H1 (cell line): ENCODE measurements at regions not wholly inside any gene's neighbourhood (a gene's known extent, or its start where the extent isn't known, plus 50 kb on each side); places are given as distances from the start of the nearest gene placed in this dataset.

Experiments
- CTCF ChIA-PET: fragments of 300-600 bp; sonication (Branson Sonifier 250); formaldehyde crosslinking; loops from one replicate; lab custom pipeline; 2021; ENCODE audit not compliant: partially characterized antibody; lab: Charles Lee
- POLR2A ChIA-PET: fragments of 300-600 bp; sonication (Branson Sonifier 250); formaldehyde crosslinking; loops from one replicate; lab custom pipeline; 2021; ENCODE audit warnings: inconsistent platforms; ENCODE audit not compliant: partially characterized antibody; lab: Charles Lee
- DNase-seq, 2 experiments: peaks; one replicate each; pipeline versions ENCODE4 v3.0.0 to v3.0.0-alpha.2; 2010 to 2022; ENCODE audit warnings: low spot score in 2 of 2, low read depth in 1 of 2, mixed read lengths in 1 of 2
- FAIRE-seq: peaks from 2 replicates; lab custom pipeline; 2011; peaks lifted over from hg19 to GRCh38; lab: Jason Lieb, UNC
- H2AFZ ChIP-seq: 2 replicates; pipeline ENCODE4 v1.8.1; 2012; ENCODE audit warnings: low read length, inconsistent platforms
- H2AK5ac ChIP-seq: 2 replicates; pipeline ENCODE4 v1.6.1; 2013; ENCODE audit warnings: low read depth, low read length
- H2BK120ac ChIP-seq: replicated peaks from 2 replicates; pipeline ENCODE3; 2013; ENCODE audit warnings: low read depth, low read length, inconsistent platforms
- H2BK12ac ChIP-seq: 2 replicates; pipeline ENCODE4 v1.6.1; 2013; ENCODE audit warnings: low read depth, low read length
- H2BK15ac ChIP-seq: 2 replicates; pipeline ENCODE4 v1.6.1; 2013; ENCODE audit warnings: low read length
- H2BK20ac ChIP-seq: 2 replicates; pipeline ENCODE4 v1.6.1; 2013; ENCODE audit warnings: low read length
- H2BK5ac ChIP-seq: 2 replicates; pipeline ENCODE4 v1.6.1; 2013; ENCODE audit warnings: low read depth, low read length
- H3K14ac ChIP-seq: 2 replicates; pipeline ENCODE4 v1.6.1; 2013; ENCODE audit warnings: inconsistent platforms; ENCODE audit not compliant: insufficient read length
- H3K18ac ChIP-seq: 2 replicates; pipeline ENCODE4 v1.6.1; 2013; ENCODE audit warnings: low read length; ENCODE audit errors: extremely low read depth
- H3K23ac ChIP-seq: 2 replicates; pipeline ENCODE4 v1.6.1; 2013; ENCODE audit warnings: inconsistent platforms; ENCODE audit not compliant: insufficient read length
- H3K23me2 ChIP-seq: 2 replicates; pipeline ENCODE4 v1.6.1; 2013; ENCODE audit warnings: low read depth, low read length
- H3K27ac ChIP-seq: 2 replicates; pipeline ENCODE4 v1.6.1; 2011; ENCODE audit warnings: low read depth, low read length, inconsistent platforms
- H3K27me3 ChIP-seq, 4 experiments: replicated peaks in 1 of 4; 1 replicate in 1 of 4; 2 replicates in 3 of 4; pipeline versions ENCODE4 v1.6.1 to v1.8.1; 2011 to 2013; ENCODE audit warnings: low read length in 3 of 4, mild to moderate bottlenecking in 3 of 4, inconsistent platforms in 2 of 4, mixed read lengths in 2 of 4, moderate library complexity in 1 of 4; ENCODE audit not compliant: control insufficient read depth in 3 of 4, insufficient read depth in 3 of 4; ENCODE audit errors: extremely low read depth in 1 of 4
- H3K36me3 ChIP-seq, 4 experiments: 2 replicates each; pipeline versions ENCODE4 v1.6.1 to v1.8.1; 2011 to 2013; ENCODE audit warnings: mild to moderate bottlenecking in 4 of 4, low read length in 3 of 4, moderate library complexity in 2 of 4, control low read depth in 1 of 4, inconsistent platforms in 1 of 4; ENCODE audit not compliant: insufficient read depth in 4 of 4, control insufficient read depth in 2 of 4
- H3K4ac ChIP-seq: replicated peaks from 2 replicates; pipeline ENCODE3; 2013; ENCODE audit warnings: low read length, low read depth, mixed read lengths, inconsistent platforms; ENCODE audit not compliant: insufficient read length
- H3K4me1 ChIP-seq, 4 experiments: replicated peaks in 1 of 4; 1 replicate in 1 of 4; 2 replicates in 3 of 4; pipeline versions ENCODE4 v1.6.1 to v1.8.1; 2011 to 2013; ENCODE audit warnings: low read length in 3 of 4, inconsistent platforms in 2 of 4, mixed read lengths in 1 of 4; ENCODE audit not compliant: insufficient read depth in 4 of 4, control insufficient read depth in 3 of 4
- H3K4me2 ChIP-seq, 2 experiments: 2 replicates each; pipeline versions ENCODE4 v1.6.1 to v1.8.1; 2011 to 2013; ENCODE audit warnings: low read depth in 2 of 2, low read length in 2 of 2, control low read depth in 1 of 2, inconsistent platforms in 1 of 2, mild to moderate bottlenecking in 1 of 2; ENCODE audit not compliant: insufficient read depth in 1 of 2
- H3K4me3 ChIP-seq, 4 experiments: fragments of 200-600, 300-600 bp in 1 of 4; sonication (generic), shearing (Covaris generic), sonication (Bioruptor Twin) in 1 of 4; 2 replicates each; pipeline versions ENCODE4 v1.5.1 to v1.8.1; 2011 to 2016; ENCODE audit warnings: low read length in 4 of 4, low read depth in 3 of 4, control low read depth in 2 of 4, inconsistent platforms in 2 of 4, mild to moderate bottlenecking in 2 of 4, mixed read lengths in 1 of 4, moderate library complexity in 1 of 4; ENCODE audit not compliant: insufficient read depth in 2 of 4; ENCODE audit errors: extremely low read depth in 1 of 4
- H3K56ac ChIP-seq: replicated peaks from 2 replicates; pipeline ENCODE3; 2013; ENCODE audit warnings: low read depth, mild to moderate bottlenecking, mixed read lengths, low read length, inconsistent platforms; ENCODE audit not compliant: insufficient read length
- H3K79me1 ChIP-seq: 2 replicates; pipeline ENCODE4 v1.6.1; 2013; ENCODE audit warnings: low read depth, low read length, control low read depth
- H3K79me2 ChIP-seq, 2 experiments: 2 replicates each; pipeline versions ENCODE4 v1.6.1 to v1.8.1; 2012 to 2013; ENCODE audit warnings: low read length in 2 of 2, mild to moderate bottlenecking in 2 of 2, inconsistent platforms in 1 of 2; ENCODE audit not compliant: insufficient read depth in 2 of 2, control insufficient read depth in 1 of 2
- H3K9ac ChIP-seq, 4 experiments: replicated peaks in 1 of 4; 1 replicate in 1 of 4; 2 replicates in 3 of 4; pipeline versions ENCODE4 v1.6.1 to v1.8.1; 2011 to 2013; ENCODE audit warnings: low read depth in 3 of 4, low read length in 3 of 4, control low read depth in 2 of 4, mild to moderate bottlenecking in 2 of 4, moderate library complexity in 2 of 4, inconsistent platforms in 1 of 4; ENCODE audit errors: extremely low read depth in 1 of 4
- H3K9me3 ChIP-seq, 2 experiments: 2 replicates each; pipeline versions ENCODE4 v1.6.1 to v1.8.1; 2012 to 2013; ENCODE audit warnings: mild to moderate bottlenecking in 2 of 2, moderate library complexity in 2 of 2, control low read depth in 1 of 2, inconsistent platforms in 1 of 2, low read depth in 1 of 2, low read length in 1 of 2, mixed read lengths in 1 of 2; ENCODE audit not compliant: insufficient read depth in 2 of 2
- H4K20me1 ChIP-seq, 2 experiments: replicated peaks in 1 of 2; 2 replicates each; pipeline versions ENCODE3 to v1.8.1; 2011 to 2013; ENCODE audit warnings: inconsistent platforms in 2 of 2, low read length in 2 of 2, mild to moderate bottlenecking in 1 of 2; ENCODE audit not compliant: insufficient read depth in 2 of 2, control insufficient read depth in 1 of 2
- H4K5ac ChIP-seq: 2 replicates; pipeline ENCODE4 v1.6.1; 2013; ENCODE audit warnings: low read length, low read depth, mixed read lengths, inconsistent platforms; ENCODE audit not compliant: insufficient read length
- H4K8ac ChIP-seq: 2 replicates; pipeline ENCODE4 v1.8.0; 2013; ENCODE audit warnings: mild to moderate bottlenecking, moderate library complexity, low read length, inconsistent platforms; ENCODE audit not compliant: insufficient read depth; ENCODE audit errors: extremely low read depth
- H4K91ac ChIP-seq: replicated peaks from 2 replicates; pipeline ENCODE3; 2013; ENCODE audit warnings: low read length, mixed read lengths, inconsistent platforms; ENCODE audit not compliant: insufficient read length
- CHD7 ChIP-seq: fragments of 300-600 bp; sonication (generic); IDR thresholded peaks from 2 replicates; pipeline ENCODE4 v1.7.1; 2012; ENCODE audit warnings: low read length, moderate library complexity, mild to moderate bottlenecking, inconsistent platforms; ENCODE audit not compliant: insufficient replicate concordance
- WGBS, 2 experiments: shearing (Covaris generic) in 1 of 2; methylation state at CpG; one replicate each; pipeline versions ENCODE4 v1.1.6 to v1.1.7; 2013 to 2015; ENCODE audit warnings: low lambda C conversion rate in 2 of 2, mixed read lengths in 2 of 2, inconsistent platforms in 1 of 2, low coverage in 1 of 2, missing lambda C conversion rate in 1 of 2; ENCODE audit not compliant: insufficient replicate concordance in 2 of 2, insufficient coverage in 1 of 2, insufficient read length in 1 of 2; ENCODE audit errors: extremely low coverage in 1 of 2, missing lambda C conversion rate in 1 of 2; 5-methylcytosine and 5-hydroxymethylcytosine counted together

- Histone ChIP-seq H2BK15ac (no peak overlapping the region), H3K23me2 (no peaks in the 10 kb centered on the region), H3K9me3 (no peaks in the 10 kb centered on the region), H3K18ac (no peak overlapping the region), H3K36me3 (no peaks in the 10 kb centered on the region), H2BK5ac (no peak overlapping the region), H4K5ac (no peak overlapping the region), H3K23ac (no peak overlapping the region), H3K4me2 (no peak overlapping the region), H2BK20ac (no peak overlapping the region), H3K4me3 (no peak overlapping the region), H3K56ac (no peak overlapping the region), H3K27ac (no peak overlapping the region), H3K79me2 (no peaks in the 10 kb centered on the region), H3K9ac (no peak overlapping the region), H4K20me1 (no peaks in the 10 kb centered on the region), H2BK120ac (no peak overlapping the region), H3K4me1 (no peaks in the 10 kb centered on the region), H2BK12ac (no peak overlapping the region), H3K27me3 (no peaks in the 10 kb centered on the region), H2AFZ (no peak overlapping the region), H2AK5ac (no peak overlapping the region), H3K4ac (no peak overlapping the region), H3K79me1 (no peaks in the 10 kb centered on the region), H4K8ac (no peak overlapping the region), H4K91ac (no peak overlapping the region), H3K14ac (no peak overlapping the region)
- no peak for DNase-seq
- POLR2A ChIA-PET: no interaction called here
- CTCF ChIA-PET: interaction anchor here (1.1 kb wide), 1 partner anchor 24 kb away, joined by 3 read pairs; no protein-coding TSS in a partner anchor
- 90% methylated on average over 2 of the region's 2 CpGs; no CpG with 5 or more reads in 1 of the 2 experiments for WGBS, 2 experiments
- no peak for FAIRE-seq
- TF ChIP-seq CHD7: no peak
These were observed 517.2 kb downstream of the NYAP2 start for GRCh38 chr2:225916692-225917091.
